Epithelial cell of prostate (primary cell): ENCODE measurements at regions not wholly inside any gene's neighbourhood (a gene's known extent, or its start where the extent isn't known, plus 50 kb on each side); places are given as distances from the start of the nearest gene placed in this dataset.
"Not testable (repeated sequence)": the region's sequence is repeated elsewhere in the genome, so short reads cannot be mapped to it uniquely, and the experiment has no call there.

Source experiments
- DNase-seq: peaks from one replicate; pipeline ENCODE4 v3.0.0-alpha.2; 2011; ENCODE audit warnings: low read depth, low spot score
- H3K27ac ChIP-seq: fragments of 450-650 bp; 2 replicates; pipeline ENCODE4 v1.5.1; 2017; ENCODE audit warnings: mild to moderate bottlenecking

DNA sequence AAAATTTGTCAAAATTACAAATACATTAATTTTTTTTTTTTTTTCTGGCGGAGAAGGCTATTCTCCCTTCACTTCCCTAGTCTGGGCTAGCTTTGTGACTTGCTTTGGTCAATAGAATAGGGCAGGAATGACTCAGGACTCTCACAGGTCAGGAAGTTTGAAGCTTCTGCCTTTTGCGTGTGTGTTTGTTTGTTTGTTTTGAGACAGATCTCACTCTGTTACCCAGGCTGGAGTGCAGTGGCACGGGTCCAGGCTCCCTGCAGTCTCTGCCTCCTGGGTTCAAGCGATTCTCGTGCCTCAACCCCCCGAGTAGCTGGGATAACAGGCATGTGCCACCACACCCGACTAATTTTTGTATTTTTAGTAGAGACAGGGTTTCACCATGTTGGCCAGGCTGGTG lies 55.9 kb upstream of the USP9X start:
- no peak overlapping the region for H3K27ac ChIP-seq

GRCh38 chrX:41031256-41031967 lies 53.8 kb upstream of the USP9X start:
- no peak overlapping the region for H3K27ac ChIP-seq

More for the DNA sequence above, 55.9 kb upstream of the USP9X start:
- DNase-seq, result no peak

GRCh38 chrX:41033299-41033698 lies 51.9 kb upstream of the USP9X start:
- no peak for DNase-seq
- H3K27ac ChIP-seq, result no peak overlapping the region

More at GRCh38 chrX:41031256-41031967, 53.8 kb upstream of the USP9X start:
- DNase-seq, result no peak

GRCh38 chrX:41034902-41035301 lies 50.3 kb upstream of the USP9X start:
- DNase-seq, H3K27ac ChIP-seq: not testable (repeated sequence)
